HCT116 (cell line): ENCODE measurements at regions not wholly inside any gene's neighbourhood (a gene's known extent, or its start where the extent isn't known, plus 50 kb on each side); places are given as distances from the start of the nearest gene placed in this dataset.

Source experiments
- ATF3 ChIP-seq: IDR thresholded peaks from 2 replicates; pipeline ENCODE4 v1.6.1; 2012
- CBX3 ChIP-seq: IDR thresholded peaks from 2 replicates; pipeline ENCODE4 v1.6.1; 2012; ENCODE audit warnings: low read depth
- CTCF ChIP-seq, 3 experiments: fragments of 200-600 bp in 1 of 3; sonication (generic) in 1 of 3; IDR thresholded peaks in 2 of 3; conservative IDR thresholded peaks in 1 of 3; 2 replicates each; pipeline ENCODE4 v1.5.1; 2012 to 2017; ENCODE audit warnings: low read depth in 2 of 3, low read length in 2 of 3, antibody characterized with exemption in 1 of 3, borderline replicate concordance in 1 of 3, control low read depth in 1 of 3, mild to moderate bottlenecking in 1 of 3, mixed read lengths in 1 of 3, mixed run types in 1 of 3, moderate library complexity in 1 of 3; ENCODE audit not compliant: insufficient read depth in 1 of 3
- EZH2phosphoT487 ChIP-seq: fragments of 200-600 bp; IDR thresholded peaks from 2 replicates; pipeline ENCODE4 v1.6.1; 2018; ENCODE audit warnings: antibody characterized with exemption, borderline replicate concordance
- JUND ChIP-seq: IDR thresholded peaks from 2 replicates; pipeline ENCODE4 v1.6.1; 2012
- MAX ChIP-seq: IDR thresholded peaks from 2 replicates; pipeline ENCODE4 v1.6.1; 2012
- POLR2A ChIP-seq: IDR thresholded peaks from 2 replicates; pipeline ENCODE4 v1.7.0; 2011; ENCODE audit warnings: borderline replicate concordance; ENCODE audit not compliant: insufficient read depth, insufficient read length; ENCODE audit errors: extremely low read depth
- POLR2AphosphoS5 ChIP-seq: IDR thresholded peaks from 2 replicates; pipeline ENCODE4 v1.6.1; 2011; ENCODE audit warnings: mild to moderate bottlenecking, low read depth, low read length, moderate library complexity
- TCF7L2 ChIP-seq: IDR thresholded peaks from 2 replicates; pipeline ENCODE4 v1.7.0; 2011; ENCODE audit warnings: borderline replicate concordance, inconsistent platforms; ENCODE audit not compliant: insufficient read depth, insufficient read length; ENCODE audit errors: extremely low read depth
- ZBTB33 ChIP-seq: IDR thresholded peaks from 2 replicates; pipeline ENCODE4 v1.6.1; 2011; ENCODE audit warnings: mild to moderate bottlenecking, low read length, moderate library complexity; ENCODE audit not compliant: insufficient replicate concordance; ENCODE audit errors: extremely low read depth

GRCh38 chr4:75169427-75169826, 236.5 kb downstream of the PARM1 start:
- no peak for TF ChIP-seq CTCF (IDR thresholded peaks at IDR 0.05 in 2 of 3, conservative IDR thresholded peaks at IDR 0.05 in 1 of 3; ENCODE audit: borderline replicate concordance in 1 of 3, insufficient read depth in 1 of 3, low read depth in 2 of 3, low read length in 2 of 3)
- no peak for TF ChIP-seq ATF3
- TF ChIP-seq TCF7L2, result no peak
- TF ChIP-seq CBX3, result no peak
- TF ChIP-seq POLR2AphosphoS5, result no peak
- TF ChIP-seq EZH2phosphoT487, result no peak
- no peak for TF ChIP-seq POLR2A
- no peak for TF ChIP-seq ZBTB33
- no peak for TF ChIP-seq JUND
- no peak for TF ChIP-seq MAX
